ENCODE measurements at regions not wholly inside any gene's neighbourhood (a gene's known extent, or its start where the extent isn't known, plus 50 kb on each side); places are given as distances from the start of the nearest gene placed in this dataset.

DNA sequence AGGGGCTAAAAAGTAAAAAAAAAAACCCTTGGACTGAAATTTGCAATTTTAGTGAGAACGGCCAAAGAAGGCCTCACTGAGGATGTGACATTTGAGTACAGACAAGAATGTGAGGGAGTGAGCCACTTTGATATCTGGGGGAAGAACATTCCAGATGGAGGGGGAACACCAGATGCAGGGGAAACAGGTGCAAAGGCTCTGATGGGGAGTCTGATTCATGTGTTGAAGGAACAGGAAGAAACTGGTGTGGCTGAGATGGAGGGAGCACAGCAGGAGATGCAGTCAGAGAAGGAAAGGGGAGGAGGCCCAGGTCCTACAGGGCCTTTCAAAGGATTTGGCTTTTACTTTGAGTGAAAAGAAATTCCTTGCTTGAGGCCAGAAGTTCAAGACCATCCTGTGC lies 615.7 kb upstream of the NRP1 start:
- DNase-seq (ENCODE audit: extremely low read depth, low read depth) = no peak
- no peak overlapping the region for H3K4me3 ChIP-seq (replicated peaks; ENCODE audit: low read depth, low read length)
- TF ChIP-seq, protein P1, sequence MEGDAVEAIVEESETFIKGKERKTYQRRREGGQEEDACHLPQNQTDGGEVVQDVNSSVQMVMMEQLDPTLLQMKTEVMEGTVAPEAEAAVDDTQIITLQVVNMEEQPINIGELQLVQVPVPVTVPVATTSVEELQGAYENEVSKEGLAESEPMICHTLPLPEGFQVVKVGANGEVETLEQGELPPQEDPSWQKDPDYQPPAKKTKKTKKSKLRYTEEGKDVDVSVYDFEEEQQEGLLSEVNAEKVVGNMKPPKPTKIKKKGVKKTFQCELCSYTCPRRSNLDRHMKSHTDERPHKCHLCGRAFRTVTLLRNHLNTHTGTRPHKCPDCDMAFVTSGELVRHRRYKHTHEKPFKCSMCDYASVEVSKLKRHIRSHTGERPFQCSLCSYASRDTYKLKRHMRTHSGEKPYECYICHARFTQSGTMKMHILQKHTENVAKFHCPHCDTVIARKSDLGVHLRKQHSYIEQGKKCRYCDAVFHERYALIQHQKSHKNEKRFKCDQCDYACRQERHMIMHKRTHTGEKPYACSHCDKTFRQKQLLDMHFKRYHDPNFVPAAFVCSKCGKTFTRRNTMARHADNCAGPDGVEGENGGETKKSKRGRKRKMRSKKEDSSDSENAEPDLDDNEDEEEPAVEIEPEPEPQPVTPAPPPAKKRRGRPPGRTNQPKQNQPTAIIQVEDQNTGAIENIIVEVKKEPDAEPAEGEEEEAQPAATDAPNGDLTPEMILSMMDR (IDR thresholded peaks at IDR 0.05; ENCODE audit: low read depth, low read length, missing control alignments) = no peak

DNA sequence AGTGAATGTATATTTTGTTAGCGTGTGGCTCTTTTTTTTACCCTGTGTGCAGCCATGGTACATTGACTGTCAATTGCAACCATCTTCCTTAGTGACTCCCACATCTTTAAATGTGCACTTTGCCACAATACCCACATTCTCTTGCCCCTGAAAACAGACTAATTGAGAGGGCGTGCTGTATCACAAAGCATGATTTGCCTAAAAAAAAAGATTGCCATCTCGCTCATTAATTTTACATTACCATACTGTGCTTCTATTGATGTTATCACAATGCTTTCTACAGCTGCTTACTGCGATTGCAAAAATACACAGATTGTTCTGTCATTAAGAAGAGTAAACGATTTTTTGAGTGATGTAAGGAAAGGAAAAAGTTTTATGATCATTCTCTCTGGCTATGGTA lies 613.1 kb upstream of the NRP1 start:
- no peak overlapping the region for H3K4me3 ChIP-seq (replicated peaks; ENCODE audit: low read depth, low read length)
- no peak for DNase-seq (ENCODE audit: extremely low read depth, low read depth)
- TF ChIP-seq, protein P1 (IDR thresholded peaks at IDR 0.05; ENCODE audit: low read depth, low read length, missing control alignments) = no peak

DNA sequence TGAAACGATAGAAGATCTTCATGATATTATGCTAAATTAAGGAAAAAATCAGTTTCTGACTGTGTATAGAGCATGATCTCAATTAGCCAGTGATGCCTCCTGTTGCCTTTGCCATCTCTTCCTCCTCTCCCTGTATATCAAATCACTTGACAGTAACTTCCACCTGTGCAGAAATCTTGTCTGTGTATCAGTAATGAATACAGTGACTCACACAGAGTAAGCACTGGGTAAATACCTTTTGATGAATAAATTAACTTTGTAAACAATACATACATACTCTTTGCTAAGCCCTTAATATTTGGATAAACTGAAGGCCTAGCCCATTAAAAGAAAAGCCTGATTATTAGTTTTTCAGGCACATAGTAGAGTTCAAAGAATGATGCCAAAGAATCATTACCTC lies 610.6 kb upstream of the NRP1 start:
- H3K4me3 ChIP-seq (replicated peaks; ENCODE audit: low read depth, low read length) = no peak overlapping the region
- TF ChIP-seq, protein P1 (IDR thresholded peaks at IDR 0.05; ENCODE audit: low read depth, low read length, missing control alignments) = no peak
- DNase-seq (ENCODE audit: extremely low read depth, low read depth) = no peak

DNA sequence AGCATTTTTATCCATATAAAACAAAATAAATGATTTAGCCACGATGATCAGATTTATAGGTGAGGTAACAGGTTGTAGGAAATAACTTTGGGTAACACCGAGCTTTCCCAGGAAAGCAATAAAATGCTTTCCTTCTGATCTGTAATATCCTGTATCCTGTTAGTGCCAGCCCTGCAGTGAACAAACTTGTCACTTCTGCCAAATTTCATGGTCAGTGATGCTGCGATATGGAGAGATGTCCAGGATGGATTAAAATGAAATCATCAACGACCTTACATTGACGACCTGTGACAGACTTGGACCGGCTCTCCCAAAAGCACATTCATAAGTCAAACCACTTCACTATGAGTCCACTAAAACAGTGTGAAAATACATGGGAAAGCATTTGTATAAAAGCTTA lies 608.0 kb upstream of the NRP1 start:
- DNase-seq (ENCODE audit: extremely low read depth, low read depth) = no peak

DNA sequence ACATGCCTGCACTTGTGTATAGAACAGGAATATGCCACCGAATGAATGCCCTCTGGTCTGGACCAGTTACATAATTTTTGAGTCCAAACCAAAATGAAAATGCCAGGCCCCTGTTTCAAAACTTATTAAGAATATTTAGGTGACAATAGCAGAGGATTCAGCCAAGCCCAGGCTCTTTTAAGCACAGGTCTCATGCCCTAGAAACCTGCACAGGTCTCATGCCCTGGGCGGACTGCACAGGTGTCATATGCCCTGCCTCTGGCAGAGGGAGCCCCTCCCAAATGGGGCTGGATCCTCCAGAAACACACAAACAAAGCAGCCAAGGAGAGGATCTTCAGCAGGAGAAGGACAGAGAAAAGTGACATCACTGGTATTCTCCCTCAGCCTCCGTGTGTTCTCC lies 605.4 kb upstream of the NRP1 start:
- no peak overlapping the region for H3K4me3 ChIP-seq (replicated peaks; ENCODE audit: low read depth, low read length)
- TF ChIP-seq, protein P1 (IDR thresholded peaks at IDR 0.05; ENCODE audit: low read depth, low read length, missing control alignments) = no peak
- DNase-seq (ENCODE audit: extremely low read depth, low read depth) = no peak

More for the DNA sequence above, 608.0 kb upstream of the NRP1 start:
- TF ChIP-seq, protein P1 (IDR thresholded peaks at IDR 0.05; ENCODE audit: low read depth, low read length, missing control alignments) = no peak
- no peak overlapping the region for H3K4me3 ChIP-seq (replicated peaks; ENCODE audit: low read depth, low read length)

DNA sequence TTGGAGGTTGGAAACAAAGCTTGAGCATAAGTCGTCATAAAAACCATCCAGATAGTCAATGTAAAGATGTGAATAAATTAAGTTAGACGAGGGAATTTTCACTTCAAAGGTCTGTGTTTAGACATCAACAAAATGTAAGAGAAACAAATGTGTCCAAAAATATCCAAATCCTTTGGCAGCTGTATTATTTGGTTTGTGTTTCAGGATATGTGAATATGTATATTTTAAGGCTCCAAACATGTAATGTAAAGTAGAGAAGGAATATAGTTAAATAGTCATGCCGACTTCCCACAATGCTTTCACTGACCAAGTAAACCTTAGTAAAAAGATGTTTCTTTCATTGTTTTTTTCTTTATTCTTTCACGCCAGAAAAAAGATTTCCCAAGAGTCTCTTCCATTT lies 604.9 kb upstream of the NRP1 start:
- TF ChIP-seq, protein P1 (IDR thresholded peaks at IDR 0.05; ENCODE audit: low read depth, low read length, missing control alignments) = no peak
- no peak overlapping the region for H3K4me3 ChIP-seq (replicated peaks; ENCODE audit: low read depth, low read length)
- DNase-seq (ENCODE audit: extremely low read depth, low read depth) = no peak

DNA sequence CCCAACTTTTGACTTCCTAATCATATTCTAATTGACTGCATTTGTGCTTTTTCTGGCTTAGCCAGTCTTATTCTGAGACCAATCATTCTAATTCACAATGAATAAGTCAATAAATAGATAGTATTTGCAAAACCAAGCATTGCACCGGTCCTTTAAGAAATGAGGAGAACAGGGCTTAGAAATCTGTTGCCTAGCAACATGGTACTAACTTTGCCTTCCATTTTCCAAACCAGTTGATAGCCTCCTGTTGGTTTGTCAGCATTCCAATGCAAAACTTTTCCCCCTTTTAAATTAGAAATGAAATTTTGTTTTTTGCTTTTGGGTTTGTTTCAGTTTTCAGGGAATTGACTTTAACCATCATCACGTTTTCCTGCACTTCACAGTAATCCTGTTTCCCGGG lies 603.5 kb upstream of the NRP1 start:
- no peak overlapping the region for H3K4me3 ChIP-seq (replicated peaks; ENCODE audit: low read depth, low read length)
- TF ChIP-seq, protein P1 (IDR thresholded peaks at IDR 0.05; ENCODE audit: low read depth, low read length, missing control alignments) = no peak
- DNase-seq (ENCODE audit: extremely low read depth, low read depth) = no peak
